ENCODE measurements at regions not wholly inside any gene's neighbourhood (a gene's known extent, or its start where the extent isn't known, plus 50 kb on each side); places are given as distances from the start of the nearest gene placed in this dataset.

DNA sequence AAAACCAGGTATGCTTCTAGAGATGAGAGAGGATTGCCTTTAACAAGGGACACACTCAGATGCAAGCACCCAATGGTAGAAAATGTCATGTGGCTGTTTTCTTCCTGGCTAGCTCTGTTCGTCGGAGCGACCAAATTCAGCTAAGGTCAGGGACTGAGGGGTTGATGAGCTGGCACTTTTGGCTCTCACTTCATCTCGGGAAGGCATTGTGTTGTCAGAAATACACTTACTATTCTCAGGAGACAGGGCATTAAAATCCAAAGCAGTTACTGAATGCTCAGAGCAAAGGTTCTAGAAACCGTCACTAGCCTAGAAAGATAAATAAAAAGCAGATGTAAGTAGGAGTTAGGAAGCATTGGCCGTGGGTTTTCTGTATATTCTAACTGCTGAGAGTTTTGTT is 275.7 kb upstream of the SSTR1 start:
- Histone ChIP-seq H3K9me3 (ENCODE audit: low read length) (no peaks in the 10 kb centered on the region), H3K4me3 (ENCODE audit: low read length) (no peak overlapping the region), H2AFZ (ENCODE audit: low read depth, low read length) (no peak overlapping the region), H3K36me3 (ENCODE audit: insufficient read depth, low read length) (no peaks in the 10 kb centered on the region), H3K4me1 (ENCODE audit: insufficient read depth, low read length) (no peaks in the 10 kb centered on the region), H3K27me3 (ENCODE audit: insufficient read depth, low read length) (no peaks in the 10 kb centered on the region)

DNA sequence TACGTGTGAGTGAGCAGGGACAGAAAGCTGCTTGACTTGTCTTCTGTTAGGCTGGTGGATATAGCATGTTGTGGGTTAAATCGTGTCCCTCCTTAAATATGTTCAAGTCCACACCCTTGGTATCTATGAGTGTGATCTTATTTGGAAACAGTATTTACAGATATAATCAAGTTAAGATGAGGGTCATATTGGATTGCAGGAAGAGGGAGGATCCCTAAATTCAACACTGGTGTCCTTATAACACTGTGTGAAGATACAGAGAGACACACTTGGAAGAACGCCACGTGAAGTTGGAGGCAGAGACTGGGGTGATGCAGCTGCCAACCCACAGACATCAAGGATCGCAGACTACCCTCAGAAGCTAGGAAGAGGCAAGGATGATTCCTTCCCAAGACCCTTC is 275.2 kb upstream of the SSTR1 start:
- Histone ChIP-seq H3K4me3 (ENCODE audit: low read length) (no peak overlapping the region), H3K9me3 (ENCODE audit: low read length) (no peaks in the 10 kb centered on the region), H3K27me3 (ENCODE audit: insufficient read depth, low read length) (no peaks in the 10 kb centered on the region), H3K4me1 (ENCODE audit: insufficient read depth, low read length) (no peaks in the 10 kb centered on the region), H2AFZ (ENCODE audit: low read depth, low read length) (no peak overlapping the region), H3K36me3 (ENCODE audit: insufficient read depth, low read length) (no peaks in the 10 kb centered on the region)

DNA sequence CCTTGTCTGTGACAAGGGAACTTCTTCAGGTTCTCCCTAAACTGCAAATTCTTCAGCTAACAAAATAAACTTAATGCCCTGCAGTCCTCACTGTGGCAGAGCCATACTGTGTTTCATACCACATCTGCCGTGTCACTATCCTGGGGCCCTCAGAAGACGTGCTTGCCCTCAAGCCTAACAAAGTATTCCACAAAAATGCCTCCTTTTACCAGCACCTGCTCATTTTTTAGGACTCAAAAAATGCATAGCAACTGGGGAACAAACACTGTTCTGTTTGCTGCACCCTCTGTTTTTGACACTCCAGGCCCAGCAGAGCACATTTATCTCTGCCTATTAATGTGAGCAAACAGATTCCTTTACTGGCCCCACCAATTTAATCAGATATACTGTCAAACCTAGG is 270.7 kb upstream of the SSTR1 start:
- H3K4me1 ChIP-seq (ENCODE audit: insufficient read depth, low read length), result no peaks in the 10 kb centered on the region
- no peaks in the 10 kb centered on the region for H3K9me3 ChIP-seq (ENCODE audit: low read length)
- no peaks in the 10 kb centered on the region for H3K27me3 ChIP-seq (ENCODE audit: insufficient read depth, low read length)
- H3K36me3 ChIP-seq (ENCODE audit: insufficient read depth, low read length), result no peaks in the 10 kb centered on the region
- H3K4me3 ChIP-seq (ENCODE audit: low read length), result no peak overlapping the region
- no peak overlapping the region for H2AFZ ChIP-seq (ENCODE audit: low read depth, low read length)

DNA sequence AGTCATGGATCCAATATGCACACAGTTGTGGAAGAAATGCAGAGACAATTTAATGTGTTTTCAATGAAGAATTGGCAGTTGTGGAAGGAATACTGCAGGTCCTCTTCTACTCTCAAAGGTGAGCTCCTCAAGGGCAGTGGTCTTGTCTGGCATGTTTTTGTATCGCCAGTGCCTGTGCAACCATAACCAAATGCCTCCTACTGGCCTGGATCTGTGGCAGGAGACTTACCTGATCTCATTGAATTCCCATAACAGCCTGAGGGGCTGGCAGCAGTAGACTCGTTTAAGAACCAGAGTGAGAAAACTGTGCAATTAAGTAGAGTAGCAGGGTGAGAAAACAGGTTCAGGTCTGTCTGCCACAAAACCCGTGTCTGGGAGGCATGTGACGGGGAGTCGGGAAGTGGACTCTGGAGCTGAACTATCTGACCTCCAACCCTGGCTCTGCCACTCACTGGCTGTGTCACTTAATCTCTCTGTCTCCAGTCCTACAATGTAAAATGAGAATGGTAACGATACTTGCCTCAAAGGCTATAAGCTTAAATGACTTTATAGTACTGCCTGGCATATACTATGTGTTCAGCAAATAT is 268.2 kb upstream of the SSTR1 start:
- Histone ChIP-seq H3K27me3 (ENCODE audit: insufficient read depth, low read length) (no peaks in the 10 kb centered on the region), H3K9me3 (ENCODE audit: low read length) (no peaks in the 10 kb centered on the region), H3K36me3 (ENCODE audit: insufficient read depth, low read length) (no peaks in the 10 kb centered on the region), H3K4me1 (ENCODE audit: insufficient read depth, low read length) (no peaks in the 10 kb centered on the region), H3K4me3 (ENCODE audit: low read length) (no peak overlapping the region), H2AFZ (ENCODE audit: low read depth, low read length) (no peak overlapping the region)

DNA sequence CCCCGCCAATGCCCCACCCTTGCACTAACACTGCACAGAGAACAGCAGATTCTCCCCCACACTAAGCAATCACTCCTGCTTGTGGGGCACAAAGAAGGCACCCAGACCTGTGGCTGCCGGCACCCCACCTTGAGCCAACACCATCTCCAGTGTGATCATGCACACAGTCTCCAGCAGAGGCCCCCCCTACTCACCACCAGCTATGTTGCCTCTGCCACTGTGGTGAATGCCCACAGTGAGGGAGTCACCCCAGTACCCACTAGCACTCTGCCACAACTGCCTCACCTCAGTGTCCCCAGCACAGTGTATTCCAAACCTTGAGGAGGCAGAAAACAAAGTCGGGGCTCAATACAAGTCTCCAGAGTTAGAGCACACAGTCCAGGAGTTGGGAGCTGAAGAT is 261.7 kb upstream of the SSTR1 start:
- H2AFZ ChIP-seq (ENCODE audit: low read depth, low read length), result no peak overlapping the region
- no peaks in the 10 kb centered on the region for H3K27me3 ChIP-seq (ENCODE audit: insufficient read depth, low read length)
- H3K4me3 ChIP-seq (ENCODE audit: low read length), result no peak overlapping the region
- H3K36me3 ChIP-seq (ENCODE audit: insufficient read depth, low read length), result no peaks in the 10 kb centered on the region
- H3K9me3 ChIP-seq (ENCODE audit: low read length), result no peaks in the 10 kb centered on the region
- H3K4me1 ChIP-seq (ENCODE audit: insufficient read depth, low read length), result no peaks in the 10 kb centered on the region

DNA sequence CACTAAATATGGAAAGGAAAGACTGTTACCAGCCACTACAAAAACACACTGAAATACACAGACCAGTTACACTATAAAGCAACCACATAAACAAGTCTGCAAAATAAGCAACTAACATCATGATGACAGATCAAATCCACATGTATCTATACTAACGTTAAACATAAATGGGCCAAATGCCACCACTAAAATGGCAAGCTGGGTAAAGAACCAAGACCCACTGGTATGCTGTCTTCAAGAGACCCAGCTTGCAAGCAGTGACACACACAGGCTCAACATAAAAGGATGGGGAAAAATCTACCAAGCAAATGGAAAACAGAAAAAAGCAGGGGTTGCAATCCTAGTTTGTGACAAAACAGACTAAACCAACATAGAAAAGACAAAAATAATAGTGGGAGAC is 260.9 kb upstream of the SSTR1 start:
- no peaks in the 10 kb centered on the region for H3K27me3 ChIP-seq (ENCODE audit: insufficient read depth, low read length)
- no peak overlapping the region for H3K4me3 ChIP-seq (ENCODE audit: low read length)
- no peaks in the 10 kb centered on the region for H3K9me3 ChIP-seq (ENCODE audit: low read length)
- no peaks in the 10 kb centered on the region for H3K4me1 ChIP-seq (ENCODE audit: insufficient read depth, low read length)
- H2AFZ ChIP-seq (ENCODE audit: low read depth, low read length), result no peak overlapping the region
- no peaks in the 10 kb centered on the region for H3K36me3 ChIP-seq (ENCODE audit: insufficient read depth, low read length)

DNA sequence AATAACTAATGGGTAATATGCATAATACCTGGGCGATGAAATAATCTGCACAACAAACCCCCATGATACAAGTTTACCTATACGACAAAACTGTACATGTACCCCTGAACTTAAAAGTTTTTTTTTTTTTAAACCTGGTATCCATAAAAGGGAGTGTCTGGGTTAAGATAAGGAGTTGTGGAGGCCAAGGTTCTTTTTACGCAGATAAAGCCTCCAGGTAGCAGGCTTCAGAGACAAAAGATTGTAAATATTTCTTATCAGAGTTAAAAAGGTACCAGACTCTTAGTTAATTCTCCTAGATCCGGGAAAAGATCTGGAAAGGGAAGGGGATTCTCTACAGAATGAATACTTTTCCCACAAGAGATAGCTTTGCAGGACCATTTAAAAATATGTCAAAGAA is 259.4 kb upstream of the SSTR1 start:
- H3K27me3 ChIP-seq (ENCODE audit: insufficient read depth, low read length), result no peaks in the 10 kb centered on the region
- no peak overlapping the region for H2AFZ ChIP-seq (ENCODE audit: low read depth, low read length)
- no peaks in the 10 kb centered on the region for H3K9me3 ChIP-seq (ENCODE audit: low read length)
- no peaks in the 10 kb centered on the region for H3K36me3 ChIP-seq (ENCODE audit: insufficient read depth, low read length)
- H3K4me3 ChIP-seq (ENCODE audit: low read length), result no peak overlapping the region
- no peaks in the 10 kb centered on the region for H3K4me1 ChIP-seq (ENCODE audit: insufficient read depth, low read length)

DNA sequence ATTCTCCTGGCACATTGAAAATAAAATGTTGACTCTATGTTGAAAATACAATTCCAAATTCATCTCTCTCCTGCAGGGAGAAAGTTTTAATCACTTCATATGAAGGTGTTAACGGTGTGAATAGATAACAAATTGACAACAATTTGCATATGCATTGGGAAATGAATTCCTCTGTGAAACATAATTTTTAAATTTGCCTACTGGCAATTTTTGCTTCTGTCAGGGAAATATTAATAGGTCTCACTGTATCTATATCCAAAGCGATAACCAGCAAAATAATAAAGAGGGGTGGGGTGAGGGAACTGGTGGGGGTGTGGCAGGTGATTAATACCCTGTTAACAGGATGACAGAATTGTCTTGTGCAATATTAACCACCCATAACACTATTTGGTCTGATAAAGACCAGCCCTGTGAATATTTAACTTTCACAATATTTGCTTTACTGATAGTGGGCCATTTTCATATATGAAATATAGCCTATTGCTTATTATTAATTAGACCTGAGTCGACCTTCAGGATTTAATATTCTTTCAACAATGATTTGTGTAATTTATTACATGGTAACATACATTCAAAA is 239.0 kb upstream of the SSTR1 start:
- Histone ChIP-seq H3K36me3 (ENCODE audit: insufficient read depth, low read length) (no peaks in the 10 kb centered on the region), H3K9me3 (ENCODE audit: low read length) (no peaks in the 10 kb centered on the region), H3K4me1 (ENCODE audit: insufficient read depth, low read length) (no peaks in the 10 kb centered on the region), H3K27me3 (ENCODE audit: insufficient read depth, low read length) (no peaks in the 10 kb centered on the region), H3K4me3 (ENCODE audit: low read length) (no peak overlapping the region), H2AFZ (ENCODE audit: low read depth, low read length) (no peak overlapping the region)

DNA sequence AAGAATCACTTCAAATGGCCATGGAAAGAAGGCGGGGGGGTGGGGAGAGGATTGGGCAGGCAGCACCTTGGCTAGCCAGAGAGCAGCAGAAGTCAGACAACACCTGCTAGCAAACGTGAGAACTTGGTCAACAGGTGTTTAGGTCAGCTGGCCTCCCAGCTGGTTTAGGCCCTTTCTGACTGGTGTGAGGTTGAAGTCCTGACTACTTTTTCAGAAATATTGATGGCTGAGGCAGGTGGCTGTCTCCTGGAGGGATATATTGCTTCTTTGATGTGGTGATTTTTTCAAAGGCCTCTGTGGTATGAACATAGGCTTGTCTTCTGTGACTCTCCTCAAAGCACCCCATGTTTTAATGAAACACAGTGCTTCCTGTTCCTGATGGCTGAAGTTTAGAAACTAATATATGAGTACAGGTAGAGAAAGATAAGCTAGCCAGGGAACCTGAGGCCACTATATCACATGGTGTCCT is 238.2 kb upstream of the SSTR1 start:
- H3K9me3 ChIP-seq (ENCODE audit: low read length), result no peaks in the 10 kb centered on the region
- no peaks in the 10 kb centered on the region for H3K36me3 ChIP-seq (ENCODE audit: insufficient read depth, low read length)

DNA sequence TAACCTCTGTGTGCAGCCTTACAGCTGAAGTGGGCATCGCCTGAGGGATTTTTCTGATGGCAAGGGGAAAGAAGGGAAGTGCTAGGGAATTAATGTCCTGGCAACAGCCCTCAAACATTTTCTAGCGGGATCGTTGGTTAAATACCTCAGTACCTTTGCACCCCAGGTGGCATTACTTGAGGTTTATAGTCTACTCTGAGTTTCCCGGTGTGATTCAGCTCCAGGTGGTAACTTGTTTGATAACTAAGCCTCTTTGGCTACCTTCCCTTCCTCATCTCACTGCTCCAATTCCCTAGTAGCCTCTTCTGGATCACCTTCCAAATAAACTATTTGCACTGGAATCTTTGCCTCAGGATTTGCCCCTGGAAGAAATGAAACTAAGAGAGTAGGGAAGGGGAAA is 237.0 kb upstream of the SSTR1 start:
- Histone ChIP-seq H2AFZ (ENCODE audit: low read depth, low read length) (no peak overlapping the region), H3K4me1 (ENCODE audit: insufficient read depth, low read length) (no peaks in the 10 kb centered on the region), H3K4me3 (ENCODE audit: low read length) (no peak overlapping the region), H3K9me3 (ENCODE audit: low read length) (no peaks in the 10 kb centered on the region), H3K36me3 (ENCODE audit: insufficient read depth, low read length) (no peaks in the 10 kb centered on the region), H3K27me3 (ENCODE audit: insufficient read depth, low read length) (no peaks in the 10 kb centered on the region)

More for the DNA sequence above, 238.2 kb upstream of the SSTR1 start:
- H3K4me1 ChIP-seq (ENCODE audit: insufficient read depth, low read length), result no peaks in the 10 kb centered on the region
- no peak overlapping the region for H3K4me3 ChIP-seq (ENCODE audit: low read length)
- no peak overlapping the region for H2AFZ ChIP-seq (ENCODE audit: low read depth, low read length)
- no peaks in the 10 kb centered on the region for H3K27me3 ChIP-seq (ENCODE audit: insufficient read depth, low read length)

DNA sequence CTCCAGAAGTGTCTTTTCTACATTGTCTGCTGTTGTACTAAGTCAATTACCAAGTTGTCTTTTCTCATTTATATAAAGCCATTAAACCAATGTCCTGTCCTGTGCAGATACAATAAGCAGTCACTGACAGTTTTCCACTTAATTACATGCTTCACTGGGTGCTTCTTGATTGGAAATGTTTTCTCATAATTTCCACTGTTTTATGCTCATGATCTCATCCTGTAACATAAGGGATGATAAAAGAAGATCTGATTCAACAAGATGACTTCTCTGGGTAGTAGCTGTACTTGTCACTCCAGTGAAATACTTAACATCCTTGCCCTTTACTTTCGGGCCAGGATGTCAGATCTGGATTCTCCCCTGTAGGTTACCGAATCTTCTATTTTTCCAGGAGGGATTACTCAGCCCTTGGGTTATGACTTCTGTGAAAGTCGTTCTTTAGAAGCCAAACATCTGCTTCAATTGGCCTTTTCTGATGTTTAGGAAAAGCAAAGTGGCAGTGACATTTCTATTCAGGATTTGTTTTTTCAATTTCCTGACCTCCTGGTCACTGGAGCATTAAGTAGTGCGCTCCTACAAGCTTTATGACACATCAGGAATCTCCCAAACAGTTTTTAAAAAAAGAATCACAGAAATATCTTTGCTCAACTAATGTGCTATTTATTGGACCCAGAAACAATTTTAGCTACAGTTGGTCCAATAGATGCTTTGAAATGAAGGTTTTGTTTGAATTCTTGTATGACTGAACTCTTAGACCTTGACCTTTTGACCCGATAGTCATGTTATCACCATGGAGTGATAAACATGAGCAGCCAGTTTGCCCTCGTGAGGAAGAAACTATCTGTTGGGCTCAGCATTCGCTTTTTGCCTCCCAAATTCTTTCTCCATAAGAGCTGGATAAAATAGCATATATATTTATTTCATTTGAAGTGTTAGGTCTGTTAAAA is 234.5 kb upstream of the SSTR1 start:
- no peak overlapping the region for H3K4me3 ChIP-seq (ENCODE audit: low read length)
- H3K27me3 ChIP-seq (ENCODE audit: insufficient read depth, low read length), result no peaks in the 10 kb centered on the region
- no peak overlapping the region for H2AFZ ChIP-seq (ENCODE audit: low read depth, low read length)
- no peaks in the 10 kb centered on the region for H3K4me1 ChIP-seq (ENCODE audit: insufficient read depth, low read length)
- no peaks in the 10 kb centered on the region for H3K36me3 ChIP-seq (ENCODE audit: insufficient read depth, low read length)
- H3K9me3 ChIP-seq (ENCODE audit: low read length), result no peaks in the 10 kb centered on the region

DNA sequence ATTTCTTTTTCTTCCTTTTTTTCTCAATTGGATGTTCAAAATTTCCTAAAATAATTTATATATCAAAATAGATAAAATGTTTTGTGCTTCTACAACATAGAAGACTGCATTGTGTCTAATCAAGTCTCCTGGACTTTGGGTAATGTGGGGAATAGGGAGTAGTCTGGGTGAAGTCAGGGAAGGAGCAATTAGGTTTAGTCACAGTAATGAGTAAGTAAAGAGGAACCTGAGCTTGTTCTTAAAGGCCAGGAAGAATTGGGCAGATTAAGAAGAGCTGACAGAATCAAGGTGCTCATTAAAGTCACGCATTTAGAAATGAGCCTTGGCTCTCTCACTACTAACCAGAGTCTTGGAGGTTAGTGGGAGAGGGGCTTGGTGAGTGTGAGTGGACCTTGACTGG is 233.3 kb upstream of the SSTR1 start:
- Histone ChIP-seq H3K4me1 (ENCODE audit: insufficient read depth, low read length) (no peaks in the 10 kb centered on the region), H2AFZ (ENCODE audit: low read depth, low read length) (no peak overlapping the region), H3K9me3 (ENCODE audit: low read length) (no peaks in the 10 kb centered on the region), H3K27me3 (ENCODE audit: insufficient read depth, low read length) (no peaks in the 10 kb centered on the region), H3K36me3 (ENCODE audit: insufficient read depth, low read length) (no peaks in the 10 kb centered on the region), H3K4me3 (ENCODE audit: low read length) (no peak overlapping the region)

DNA sequence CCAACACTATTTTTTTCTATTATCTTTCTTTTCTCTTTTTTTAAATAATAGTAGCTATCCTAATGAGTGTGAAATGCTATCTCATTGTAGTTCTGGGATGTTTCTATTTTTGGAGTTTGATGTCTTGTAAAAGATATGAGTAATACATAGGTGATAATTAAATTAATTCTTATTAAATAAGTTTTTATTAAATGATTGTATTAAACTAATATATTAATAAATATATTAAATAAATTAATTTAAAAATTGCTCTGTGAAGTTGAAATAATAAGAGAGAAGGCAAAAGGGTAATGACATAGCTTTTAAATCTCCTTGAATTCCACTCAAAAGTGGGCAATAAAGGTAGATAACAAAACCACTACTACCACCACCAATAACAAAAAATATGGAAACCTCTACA is 230.2 kb upstream of the SSTR1 start:
- H3K36me3 ChIP-seq (ENCODE audit: insufficient read depth, low read length), result no peaks in the 10 kb centered on the region
- H3K4me3 ChIP-seq (ENCODE audit: low read length), result no peak overlapping the region
- H3K27me3 ChIP-seq (ENCODE audit: insufficient read depth, low read length), result no peaks in the 10 kb centered on the region
- no peaks in the 10 kb centered on the region for H3K9me3 ChIP-seq (ENCODE audit: low read length)
- no peak overlapping the region for H2AFZ ChIP-seq (ENCODE audit: low read depth, low read length)
- no peaks in the 10 kb centered on the region for H3K4me1 ChIP-seq (ENCODE audit: insufficient read depth, low read length)

Data from neuron (in vitro differentiated cells).